ENCODE measurements at regions not wholly inside any gene's neighbourhood (a gene's known extent, or its start where the extent isn't known, plus 50 kb on each side); places are given as distances from the start of the nearest gene placed in this dataset.

GRCh38 chr2:129078548-129078947, 759.9 kb upstream of the HS6ST1 start:
- no peak for ATAC-seq
- Mint-ChIP-seq H3K4me3 (no peak overlapping the region), H3K4me1 (no peaks in the 10 kb centered on the region), H3K27ac (no peak overlapping the region), H3K9me3 (no peaks in the 10 kb centered on the region), H3K36me3 (no peaks in the 10 kb centered on the region), H3K27me3 (no peaks in the 10 kb centered on the region)

DNA sequence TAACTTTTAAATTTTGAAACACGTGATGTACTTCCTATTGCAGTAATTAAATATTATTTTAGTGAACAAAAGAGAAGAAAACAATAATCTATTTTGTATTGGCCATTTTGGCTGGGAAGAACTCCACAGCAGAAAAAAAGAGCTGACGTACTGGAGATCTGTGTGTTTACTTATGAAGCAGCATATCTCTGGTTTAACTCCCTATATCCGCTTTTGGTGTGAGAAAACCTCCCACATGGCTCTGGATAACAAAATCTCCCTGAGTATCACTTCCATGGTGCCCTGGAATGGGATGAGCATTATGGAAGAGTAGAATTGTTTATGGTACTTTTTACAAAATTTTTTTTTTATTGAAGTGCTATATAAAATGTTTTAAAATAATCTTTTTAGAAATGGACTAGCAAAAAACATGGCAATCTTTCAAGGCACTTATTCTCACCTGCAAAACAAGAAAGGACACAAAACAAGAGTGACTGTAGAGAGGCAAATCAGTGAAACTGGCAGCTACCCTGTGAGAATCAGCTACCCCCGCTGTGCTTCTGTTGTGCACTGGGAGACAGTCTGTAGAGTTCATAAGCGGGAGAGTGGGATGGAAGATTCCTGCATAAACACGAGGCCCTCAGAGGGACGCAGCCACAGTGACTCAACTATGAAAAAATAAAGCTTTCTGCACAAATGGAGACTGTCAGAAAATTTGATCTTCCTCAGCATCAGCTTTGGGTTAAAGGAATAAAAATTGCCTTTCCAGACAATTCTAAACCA, 762.2 kb upstream of the HS6ST1 start:
- Mint-ChIP-seq H3K27ac (no peak overlapping the region), H3K36me3 (no peaks in the 10 kb centered on the region), H3K9me3 (no peaks in the 10 kb centered on the region), H3K27me3 (no peaks in the 10 kb centered on the region), H3K4me1 (no peaks in the 10 kb centered on the region), H3K4me3 (no peak overlapping the region)
- no peak for ATAC-seq

DNA sequence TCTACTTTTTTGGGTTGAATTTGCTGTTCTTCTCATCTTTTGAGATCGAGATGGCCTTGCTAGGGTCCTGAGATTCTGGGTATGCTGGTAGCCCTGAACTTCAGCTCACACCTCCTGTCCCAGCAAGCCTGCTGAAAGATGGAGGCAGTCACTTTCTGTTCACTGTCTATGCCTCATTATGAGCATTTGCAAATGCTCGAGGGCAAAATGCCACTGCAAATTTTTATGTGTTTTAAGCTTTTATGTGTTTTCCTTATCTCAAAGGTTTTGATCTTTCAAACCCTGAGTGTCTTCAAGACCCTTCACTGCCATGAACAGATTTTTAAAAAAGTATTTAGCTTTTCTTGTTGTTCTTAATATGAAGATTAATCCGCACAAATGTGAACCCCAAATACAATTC, 766.7 kb upstream of the HS6ST1 start:
- no peaks in the 10 kb centered on the region for H3K36me3 Mint-ChIP-seq
- peaks cover 10% of the 10 kb centered on the region for H3K27me3 Mint-ChIP-seq
- no peak for ATAC-seq
- H3K9me3 Mint-ChIP-seq = no peaks in the 10 kb centered on the region
- H3K27ac Mint-ChIP-seq = no peak overlapping the region
- H3K4me3 Mint-ChIP-seq = no peak overlapping the region
- no peaks in the 10 kb centered on the region for H3K4me1 Mint-ChIP-seq

GRCh38 chr2:129087133-129087813, 768.6 kb upstream of the HS6ST1 start:
- Mint-ChIP-seq H3K36me3 (no peaks in the 10 kb centered on the region), H3K27me3 (peaks cover 10% of the 10 kb centered on the region), H3K27ac (no peak overlapping the region), H3K4me1 (no peaks in the 10 kb centered on the region), H3K4me3 (no peak overlapping the region), H3K9me3 (no peaks in the 10 kb centered on the region)
- ATAC-seq = no peak

- H3K27me3 Mint-ChIP-seq = peaks cover 10% of the 10 kb centered on the region
- no peak for ATAC-seq
- H3K36me3 Mint-ChIP-seq = no peaks in the 10 kb centered on the region
- no peak overlapping the region for H3K4me3 Mint-ChIP-seq
- no peak overlapping the region for H3K27ac Mint-ChIP-seq
- no peaks in the 10 kb centered on the region for H3K9me3 Mint-ChIP-seq
- no peaks in the 10 kb centered on the region for H3K4me1 Mint-ChIP-seq
Observed at GRCh38 chr2:129091620-129092019, 773.0 kb upstream of the HS6ST1 start.

- Mint-ChIP-seq H3K27me3 (peaks cover 7% of the 10 kb centered on the region), H3K9me3 (no peaks in the 10 kb centered on the region), H3K36me3 (no peaks in the 10 kb centered on the region), H3K4me1 (no peaks in the 10 kb centered on the region), H3K4me3 (no peak overlapping the region), H3K27ac (no peak overlapping the region)
- no peak for ATAC-seq
Observed at GRCh38 chr2:129092956-129093355, 774.3 kb upstream of the HS6ST1 start.

DNA sequence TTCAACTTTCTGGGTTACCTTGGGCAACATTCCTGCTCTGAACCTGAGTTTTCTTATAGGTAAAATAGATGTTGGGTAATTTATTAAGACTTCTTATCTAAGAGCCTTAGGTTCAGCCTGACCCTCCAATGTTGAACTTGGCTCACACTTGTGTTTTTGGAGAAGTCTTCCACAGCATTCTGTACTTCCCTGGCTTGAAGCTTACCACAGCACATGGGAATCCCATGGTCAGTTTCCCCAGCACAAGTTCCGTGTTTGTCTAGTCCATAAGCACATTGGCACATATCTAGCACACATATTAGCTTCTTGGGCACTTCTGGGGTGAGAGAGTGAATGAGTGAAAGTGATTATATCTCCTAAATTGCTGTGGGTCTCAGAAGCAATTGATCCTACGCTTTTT, 782.5 kb upstream of the HS6ST1 start:
- Mint-ChIP-seq H3K27ac (no peak overlapping the region), H3K4me3 (no peak overlapping the region), H3K4me1 (no peaks in the 10 kb centered on the region), H3K27me3 (peaks cover 41% of the 10 kb centered on the region), H3K9me3 (no peaks in the 10 kb centered on the region), H3K36me3 (no peaks in the 10 kb centered on the region)
- no peak for ATAC-seq

DNA sequence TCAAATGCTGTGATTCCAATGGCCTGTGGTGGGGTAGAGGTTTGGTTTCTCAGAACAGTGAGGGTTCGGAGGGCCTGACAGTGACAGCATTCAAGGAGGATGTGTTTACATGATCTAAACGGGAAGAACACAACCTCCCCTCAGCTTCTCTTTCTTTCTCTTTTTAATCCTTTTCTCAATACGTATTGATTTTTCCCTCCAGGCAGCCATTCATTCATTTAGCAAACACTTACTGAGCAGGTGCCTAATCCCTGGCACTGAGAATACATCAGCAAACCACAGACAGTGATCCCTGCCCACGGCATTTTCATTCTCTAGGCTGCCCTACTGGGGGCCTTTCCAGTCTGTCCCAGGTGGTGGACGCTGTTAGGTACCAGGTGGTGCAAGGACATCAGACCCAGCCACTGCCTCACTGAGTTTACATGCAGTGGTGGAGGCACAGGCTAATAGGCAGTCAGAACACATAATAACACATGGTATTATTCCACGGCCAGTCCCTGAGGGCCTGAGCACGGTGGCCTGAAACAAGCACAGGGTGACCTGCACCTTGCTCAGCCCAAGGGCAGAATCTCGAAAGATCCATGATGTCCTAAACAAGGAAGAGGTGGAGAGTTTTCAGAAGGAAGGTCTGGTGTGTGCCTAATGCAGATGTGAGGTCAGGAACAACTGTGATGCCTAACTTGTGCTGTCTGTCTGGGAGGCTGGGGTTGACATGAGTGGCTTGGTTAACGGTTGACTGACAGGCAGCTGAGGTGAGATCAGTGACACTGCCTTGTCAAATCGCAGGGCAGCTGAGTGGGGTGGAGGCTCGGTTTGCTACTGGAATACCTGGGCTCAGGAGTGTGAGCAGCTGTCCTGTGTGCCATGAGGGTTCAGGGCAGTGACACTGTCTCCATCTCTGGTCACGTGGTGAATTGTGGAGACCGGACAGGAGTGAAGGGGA, 785.5 kb upstream of the HS6ST1 start:
- Mint-ChIP-seq H3K36me3 (no peaks in the 10 kb centered on the region), H3K27me3 (peaks cover 50% of the 10 kb centered on the region), H3K4me3 (no peak overlapping the region), H3K4me1 (no peaks in the 10 kb centered on the region), H3K9me3 (no peaks in the 10 kb centered on the region), H3K27ac (no peak overlapping the region)
- ATAC-seq = no peak

DNA sequence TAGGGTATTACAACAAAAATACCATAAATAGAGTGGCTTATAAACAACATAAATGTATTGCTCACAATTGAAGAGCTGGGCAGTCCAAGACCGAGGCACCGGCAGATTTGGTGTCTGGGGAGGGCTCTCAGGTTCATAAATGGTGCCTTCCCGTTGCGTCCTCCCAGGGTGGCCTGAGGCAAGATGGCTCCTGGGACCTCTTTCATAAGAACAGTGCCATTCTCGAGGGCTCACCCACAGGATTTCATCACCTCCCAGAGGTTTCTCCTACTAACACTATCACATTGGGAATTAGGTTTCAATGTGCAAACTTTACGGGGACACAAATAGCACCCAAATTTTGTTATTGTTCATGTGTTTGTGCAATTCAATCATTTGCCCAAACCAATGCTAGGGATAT, 793.5 kb upstream of the HS6ST1 start:
- no peak for ATAC-seq
- Mint-ChIP-seq H3K4me1 (no peaks in the 10 kb centered on the region), H3K36me3 (no peaks in the 10 kb centered on the region), H3K27ac (no peak overlapping the region), H3K4me3 (no peak overlapping the region), H3K27me3 (peaks cover 9% of the 10 kb centered on the region), H3K9me3 (no peaks in the 10 kb centered on the region)

DNA sequence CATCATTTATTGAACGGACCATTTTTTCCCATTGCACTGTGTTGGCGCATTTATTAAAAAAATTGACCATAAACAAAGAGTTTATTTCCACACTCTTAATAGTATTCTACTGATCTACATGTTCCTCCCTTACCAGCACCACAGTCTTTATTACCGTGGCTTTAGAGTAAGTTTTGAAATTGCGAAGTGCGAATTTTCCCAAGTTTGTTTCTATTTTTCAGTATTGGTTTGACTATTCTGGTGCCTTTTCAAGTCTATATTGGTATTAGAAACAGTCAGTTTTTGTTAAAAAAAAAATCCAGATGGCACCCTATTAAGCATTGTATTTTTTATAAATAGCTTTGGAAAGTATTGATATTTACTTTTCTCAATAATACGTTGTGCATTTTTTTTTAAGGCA, 795.1 kb upstream of the HS6ST1 start:
- Mint-ChIP-seq H3K27ac (no peak overlapping the region), H3K4me3 (no peak overlapping the region), H3K4me1 (no peaks in the 10 kb centered on the region), H3K36me3 (no peaks in the 10 kb centered on the region), H3K27me3 (no peaks in the 10 kb centered on the region), H3K9me3 (no peaks in the 10 kb centered on the region)
- no peak for ATAC-seq

DNA sequence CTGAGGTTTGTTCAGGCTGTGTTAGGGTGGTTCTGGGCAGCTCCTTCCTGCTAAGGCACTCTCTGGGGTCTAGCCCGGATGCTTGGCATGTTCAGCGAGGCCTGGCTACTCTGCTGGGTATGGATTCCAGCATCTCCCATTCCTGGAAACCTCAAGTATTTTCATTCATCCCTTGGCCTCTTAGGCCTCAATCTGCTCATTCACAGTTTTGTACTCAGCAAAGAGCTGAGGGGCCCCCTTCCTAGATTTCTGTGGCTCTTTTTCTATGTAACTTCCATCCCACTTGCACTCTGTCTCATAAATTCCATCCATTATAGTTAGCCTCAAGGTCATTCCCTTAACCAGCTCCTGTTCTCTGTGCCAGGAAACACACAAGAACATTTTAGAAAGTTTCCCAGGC, 798.8 kb upstream of the HS6ST1 start:
- no peaks in the 10 kb centered on the region for H3K36me3 Mint-ChIP-seq
- no peaks in the 10 kb centered on the region for H3K9me3 Mint-ChIP-seq
- ATAC-seq = no peak
- no peak overlapping the region for H3K4me3 Mint-ChIP-seq
- no peaks in the 10 kb centered on the region for H3K27me3 Mint-ChIP-seq
- H3K27ac Mint-ChIP-seq = no peak overlapping the region
- no peaks in the 10 kb centered on the region for H3K4me1 Mint-ChIP-seq

GRCh38 chr2:129118296-129118695, 799.6 kb upstream of the HS6ST1 start:
- H3K27me3 Mint-ChIP-seq = no peaks in the 10 kb centered on the region
- no peak overlapping the region for H3K27ac Mint-ChIP-seq
- H3K9me3 Mint-ChIP-seq = no peaks in the 10 kb centered on the region
- H3K4me3 Mint-ChIP-seq = no peak overlapping the region
- no peaks in the 10 kb centered on the region for H3K36me3 Mint-ChIP-seq
- ATAC-seq = peak; percentile 66
- no peaks in the 10 kb centered on the region for H3K4me1 Mint-ChIP-seq

DNA sequence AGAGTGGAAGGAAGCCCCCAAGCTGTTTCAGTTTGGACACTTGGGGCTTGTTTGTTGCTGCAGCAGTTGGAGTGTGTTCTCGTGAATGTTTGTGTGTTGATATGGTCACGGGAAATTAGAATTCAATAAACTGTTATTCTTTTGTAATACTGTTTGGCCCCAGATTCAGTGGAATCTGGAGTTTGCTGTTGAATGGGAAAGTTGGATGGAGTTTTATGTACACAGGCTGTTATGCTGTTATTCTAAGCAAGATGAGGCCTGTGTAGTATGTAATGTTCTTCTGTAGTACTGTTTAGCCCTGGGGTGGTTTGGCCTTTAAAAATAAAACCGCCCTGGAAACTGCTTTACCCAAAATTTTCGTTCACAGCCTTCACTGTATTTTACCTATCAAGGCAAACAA, 810.4 kb upstream of the HS6ST1 start:
- no peaks in the 10 kb centered on the region for H3K36me3 Mint-ChIP-seq
- no peak overlapping the region for H3K4me3 Mint-ChIP-seq
- peaks cover 16% of the 10 kb centered on the region for H3K27me3 Mint-ChIP-seq
- no peaks in the 10 kb centered on the region for H3K4me1 Mint-ChIP-seq
- ATAC-seq = no peak
- H3K9me3 Mint-ChIP-seq = no peaks in the 10 kb centered on the region
- no peak overlapping the region for H3K27ac Mint-ChIP-seq

DNA sequence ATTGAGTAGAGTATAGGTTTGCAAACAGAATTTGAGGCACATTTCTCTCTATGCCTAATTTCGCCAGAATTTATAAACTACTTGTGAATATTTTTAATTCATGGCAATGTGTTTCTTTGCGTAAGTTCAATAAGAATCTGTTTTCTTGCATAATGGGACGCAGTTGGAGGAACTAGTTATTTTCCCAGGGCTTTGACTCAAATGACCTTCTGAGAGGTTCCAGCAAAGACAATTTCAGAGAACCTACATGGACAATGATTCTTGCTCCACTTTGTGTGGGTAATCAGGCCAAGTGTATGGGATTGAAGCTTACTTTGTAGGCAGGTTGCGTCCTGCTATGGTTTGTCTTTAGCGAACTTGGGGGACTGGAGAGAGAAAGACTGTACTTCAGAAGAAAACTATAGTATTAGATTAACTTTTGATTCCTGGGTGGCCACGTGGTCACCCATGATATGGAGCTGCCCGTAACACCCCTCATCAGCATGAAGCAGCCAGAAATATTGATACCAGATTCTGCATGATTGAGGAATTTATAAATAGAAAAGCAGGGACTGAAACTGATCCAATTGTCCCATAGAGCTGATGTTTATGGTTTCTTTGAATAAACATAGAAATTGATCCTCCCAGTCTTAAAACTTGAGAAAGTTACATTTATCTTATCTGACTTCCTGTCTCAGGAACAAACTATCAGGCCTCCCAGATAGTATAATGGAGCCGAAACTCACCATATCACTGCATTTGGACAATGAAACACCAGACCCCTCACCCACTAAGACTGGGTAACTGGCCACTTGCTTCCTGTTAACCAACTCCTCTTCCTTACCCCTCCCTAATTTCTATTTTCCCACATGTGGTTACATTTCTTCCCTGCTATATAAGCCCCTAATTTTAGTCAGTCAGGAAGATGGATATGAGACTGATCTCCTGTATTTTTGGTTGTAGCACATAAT, 815.3 kb upstream of the HS6ST1 start:
- Mint-ChIP-seq H3K27ac (no peak overlapping the region), H3K4me3 (no peak overlapping the region), H3K9me3 (no peaks in the 10 kb centered on the region), H3K36me3 (no peaks in the 10 kb centered on the region), H3K4me1 (no peaks in the 10 kb centered on the region), H3K27me3 (peaks cover 2% of the 10 kb centered on the region)
- ATAC-seq = no peak

DNA sequence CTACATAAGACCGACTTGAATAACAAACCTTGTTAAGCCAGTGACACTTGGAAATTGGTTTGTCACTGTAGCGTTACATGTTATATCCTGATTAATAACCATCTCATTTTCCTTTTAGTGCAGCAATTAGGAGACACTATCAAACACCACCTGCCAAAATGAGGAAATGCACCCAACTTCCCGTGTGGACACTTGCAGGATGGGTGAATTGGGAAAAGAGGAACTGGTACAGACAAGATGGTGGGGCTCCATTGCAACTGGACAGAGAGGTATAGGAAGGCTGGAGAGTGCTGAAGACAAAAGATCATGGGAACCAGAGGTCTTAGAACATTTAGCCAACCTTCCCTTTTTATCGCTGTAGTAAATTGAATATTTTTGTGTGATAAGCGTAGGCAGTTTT, 816.3 kb upstream of the HS6ST1 start:
- Mint-ChIP-seq H3K4me3 (no peak overlapping the region), H3K27me3 (no peaks in the 10 kb centered on the region), H3K9me3 (no peaks in the 10 kb centered on the region), H3K4me1 (no peaks in the 10 kb centered on the region), H3K27ac (no peak overlapping the region), H3K36me3 (no peaks in the 10 kb centered on the region)
- ATAC-seq = no peak

All from stimulated activated memory B cell treated with anti-CD40 and anti-IgM and Interleukin-4, amounts not matched to agents 10 μg/mL and 1 μg/mL and 100 μg/mL, for 72 hours (primary cell).